ENCODE measurements at regions not wholly inside any gene's neighbourhood (a gene's known extent, or its start where the extent isn't known, plus 50 kb on each side); places are given as distances from the start of the nearest gene placed in this dataset.

GRCh38 chr1:34405266-34405959 lies 228.7 kb downstream of the C1orf94 start:
- DNase-seq (ENCODE audit: low spot score): no peak
- no peaks in the 10 kb centered on the region for H3K79me2 ChIP-seq (ENCODE audit: insufficient read depth, low read depth, low read length)
- TF ChIP-seq EZH2phosphoT487 (IDR thresholded peaks at IDR 0.05; ENCODE audit: borderline replicate concordance, low read depth, low read length) (no peak), CTCF (conservative IDR thresholded peaks at IDR 0.05; ENCODE audit: low read length) (no peak)
- H4K20me1 ChIP-seq (ENCODE audit: insufficient read depth, low read length): no peaks in the 10 kb centered on the region
- no peak overlapping the region for H3K4me3 ChIP-seq (ENCODE audit: low read depth, low read length, poor library complexity, severe bottlenecking)
- no peak overlapping the region for H2AFZ ChIP-seq (ENCODE audit: low read length)
- H3K4me2 ChIP-seq (ENCODE audit: low read length): no peak overlapping the region
- POLR2A ChIA-PET: no interaction called here
- H3K9me3 ChIP-seq (ENCODE audit: low read length): no peaks in the 10 kb centered on the region
- BruUV-seq (replicated peaks): no TSS peak
- H3K36me3 ChIP-seq (ENCODE audit: insufficient read depth, low read length): no peaks in the 10 kb centered on the region
- intact Hi-C loops (cut with micrococcal nuclease; ENCODE audit: unreplicated experiment): no loop called here
- no peak overlapping the region for H3K27ac ChIP-seq (ENCODE audit: low read depth, low read length, poor library complexity, severe bottlenecking)
- no peaks in the 10 kb centered on the region for H3K4me1 ChIP-seq (ENCODE audit: insufficient read depth, low read length, poor library complexity, severe bottlenecking)
- CTCF ChIA-PET (ENCODE audit: unreplicated experiment): no interaction called here
- H3K9me2 ChIP-seq (ENCODE audit: insufficient read depth, low read length): no peaks in the 10 kb centered on the region

- H3K4me1 ChIP-seq (ENCODE audit: insufficient read depth, low read length, poor library complexity, severe bottlenecking): no peaks in the 10 kb centered on the region
- H3K79me2 ChIP-seq (ENCODE audit: insufficient read depth, low read depth, low read length): no peaks in the 10 kb centered on the region
- intact Hi-C loops (cut with micrococcal nuclease; ENCODE audit: unreplicated experiment): no loop called here
- H4K20me1 ChIP-seq (ENCODE audit: insufficient read depth, low read length): no peaks in the 10 kb centered on the region
- H2AFZ ChIP-seq (ENCODE audit: low read length): no peak overlapping the region
- no peak overlapping the region for H3K27ac ChIP-seq (ENCODE audit: low read depth, low read length, poor library complexity, severe bottlenecking)
- ChIA-PET POLR2A (no interaction called here), CTCF (ENCODE audit: unreplicated experiment) (no interaction called here)
- TF ChIP-seq EZH2phosphoT487 (IDR thresholded peaks at IDR 0.05; ENCODE audit: borderline replicate concordance, low read depth, low read length): no peak
- TF ChIP-seq CTCF (conservative IDR thresholded peaks at IDR 0.05; ENCODE audit: low read length): no peak
- H3K9me3 ChIP-seq (ENCODE audit: low read length): no peaks in the 10 kb centered on the region
- no peaks in the 10 kb centered on the region for H3K36me3 ChIP-seq (ENCODE audit: insufficient read depth, low read length)
- H3K4me2 ChIP-seq (ENCODE audit: low read length): no peak overlapping the region
- no peaks in the 10 kb centered on the region for H3K9me2 ChIP-seq (ENCODE audit: insufficient read depth, low read length)
- BruUV-seq (replicated peaks): no TSS peak
- no peak for DNase-seq (ENCODE audit: low spot score)
- H3K4me3 ChIP-seq (ENCODE audit: low read depth, low read length, poor library complexity, severe bottlenecking): no peak overlapping the region
Measured at GRCh38 chr1:34406377-34406776, 229.7 kb downstream of the C1orf94 start.

- no TSS peak for BruUV-seq (replicated peaks)
- Histone ChIP-seq H4K20me1 (ENCODE audit: insufficient read depth, low read length) (no peaks in the 10 kb centered on the region), H3K4me3 (ENCODE audit: low read depth, low read length, poor library complexity, severe bottlenecking) (no peak overlapping the region), H3K27ac (ENCODE audit: low read depth, low read length, poor library complexity, severe bottlenecking) (no peak overlapping the region), H3K79me2 (ENCODE audit: insufficient read depth, low read depth, low read length) (no peaks in the 10 kb centered on the region), H3K9me3 (ENCODE audit: low read length) (no peaks in the 10 kb centered on the region), H3K4me2 (ENCODE audit: low read length) (no peak overlapping the region), H3K4me1 (ENCODE audit: insufficient read depth, low read length, poor library complexity, severe bottlenecking) (no peaks in the 10 kb centered on the region), H3K9me2 (ENCODE audit: insufficient read depth, low read length) (no peaks in the 10 kb centered on the region), H3K36me3 (ENCODE audit: insufficient read depth, low read length) (no peaks in the 10 kb centered on the region), H2AFZ (ENCODE audit: low read length) (no peak overlapping the region)
- intact Hi-C loops (cut with micrococcal nuclease; ENCODE audit: unreplicated experiment): no loop called here
- ChIA-PET CTCF (ENCODE audit: unreplicated experiment) (no interaction called here), POLR2A (no interaction called here)
- no peak for DNase-seq (ENCODE audit: low spot score)
- TF ChIP-seq EZH2phosphoT487 (IDR thresholded peaks at IDR 0.05; ENCODE audit: borderline replicate concordance, low read depth, low read length): no peak
- no peak for TF ChIP-seq CTCF (conservative IDR thresholded peaks at IDR 0.05; ENCODE audit: low read length)
Measured at GRCh38 chr1:34406833-34407539, 230.3 kb downstream of the C1orf94 start.

All from OCI-LY7 (cell line).